ENCODE measurements at regions not wholly inside any gene's neighbourhood (a gene's known extent, or its start where the extent isn't known, plus 50 kb on each side); places are given as distances from the start of the nearest gene placed in this dataset.

GRCh38 chr5:3411363-3411762, 184.3 kb upstream of the IRX1 start:
- H3K9me2 ChIP-seq (ENCODE audit: insufficient read depth): no peaks in the 10 kb centered on the region

GRCh38 chr5:3401635-3402034, 194.0 kb upstream of the IRX1 start:
- Mint-ChIP-seq H3K9me3 (peaks cover 2% of the 10 kb centered on the region; the same call in 1 of the 3 replicates), H3K4me3 (no peak overlapping the region), H3K27ac (no peak overlapping the region), H3K27me3 (ENCODE audit: insufficient read depth, low read depth, poor library complexity) (no peaks in the 10 kb centered on the region), H3K4me1 (no peaks in the 10 kb centered on the region), H3K36me3 (ENCODE audit: low read depth) (0 out of 3 replicates have a peak, but pooled peaks cover 3% of the 10 kb centered on the region)
- Histone ChIP-seq H3K79me2 (replicated peaks; ENCODE audit: insufficient read depth) (no peaks in the 10 kb centered on the region), H4K20me1 (replicated peaks; ENCODE audit: insufficient read depth) (no peaks in the 10 kb centered on the region), H3K4me2 (no peak overlapping the region), H3K27ac (ENCODE audit: low read depth) (no peak overlapping the region), H3F3A (replicated peaks; ENCODE audit: low read depth) (no peaks in the 10 kb centered on the region), H3K27me3 (ENCODE audit: insufficient read depth) (no peaks in the 10 kb centered on the region), H3K9me2 (ENCODE audit: insufficient read depth) (no peaks in the 10 kb centered on the region; the same call in 1 of the 2 replicates), H2AFZ (no peak overlapping the region), H3K4me1 (ENCODE audit: insufficient read depth) (no peaks in the 10 kb centered on the region; the same call in 1 of the 2 replicates), H3K36me3 (ENCODE audit: insufficient read depth) (no peaks in the 10 kb centered on the region), H3K4me3 (no peak overlapping the region)
- DNase-seq (ENCODE audit: low spot score): no peak
- no peak for ATAC-seq
- TF ChIP-seq CTCF (conservative IDR thresholded peaks at IDR 0.05; ENCODE audit: low read depth in 2 of 2): 0 out of 4 replicates have a peak, but pooled peaks of 1 of the 2 experiments have one; percentile 4
- no peak for TF ChIP-seq CREB1 (CRISPR knock-in tag; IDR thresholded peaks at IDR 0.05; ENCODE audit: low read depth)

More at GRCh38 chr5:3411363-3411762, 184.3 kb upstream of the IRX1 start:
- H3K27me3 ChIP-seq (ENCODE audit: insufficient read depth): no peaks in the 10 kb centered on the region
- Mint-ChIP-seq H3K4me3 (no peak overlapping the region), H3K9me3 (peaks cover 32% of the 10 kb centered on the region), H3K4me1 (no peaks in the 10 kb centered on the region), H3K36me3 (ENCODE audit: low read depth) (peaks cover 14% of the 10 kb centered on the region), H3K27ac (no peak overlapping the region), H3K27me3 (ENCODE audit: insufficient read depth, low read depth, poor library complexity) (peaks cover 4% of the 10 kb centered on the region)
- no peak overlapping the region for H3K27ac ChIP-seq (ENCODE audit: low read depth)
- H3K79me2 ChIP-seq (replicated peaks; ENCODE audit: insufficient read depth): no peaks in the 10 kb centered on the region
- H2AFZ ChIP-seq: no peak overlapping the region
- no peak overlapping the region for H3K4me2 ChIP-seq
- H3K4me3 ChIP-seq: no peak overlapping the region
- no peaks in the 10 kb centered on the region for H3F3A ChIP-seq (replicated peaks; ENCODE audit: low read depth)
- TF ChIP-seq STAT1 (IDR thresholded peaks at IDR 0.05; ENCODE audit: unreplicated experiment): no peak
- TF ChIP-seq EZH2 (IDR thresholded peaks at IDR 0.05; ENCODE audit: low read depth, unreplicated experiment): no peak
- no peak for TF ChIP-seq REST (IDR thresholded peaks at IDR 0.05; ENCODE audit: unreplicated experiment)
- ATAC-seq: no peak
- no peaks in the 10 kb centered on the region for H3K4me1 ChIP-seq (ENCODE audit: insufficient read depth)
- H4K20me1 ChIP-seq (replicated peaks; ENCODE audit: insufficient read depth): no peaks in the 10 kb centered on the region
- DNase-seq (ENCODE audit: low spot score): no peak
- H3K36me3 ChIP-seq (ENCODE audit: insufficient read depth): peaks cover 6% of the 10 kb centered on the region; the same call in 1 of the 2 replicates
